ENCODE measurements at regions not wholly inside any gene's neighbourhood (a gene's known extent, or its start where the extent isn't known, plus 50 kb on each side); places are given as distances from the start of the nearest gene placed in this dataset.
"Not testable (repeated sequence)": the region's sequence is repeated elsewhere in the genome, so short reads cannot be mapped to it uniquely, and the experiment has no call there.

- DNase-seq (ENCODE audit: low read depth): no peak
These were observed 216.8 kb upstream of the CXADR start for GRCh38 chr21:17295997-17296396.

- DNase-seq (ENCODE audit: low read depth): not testable (repeated sequence)
These were observed 213.3 kb upstream of the CXADR start for GRCh38 chr21:17299576-17299975.

- not testable (repeated sequence) for DNase-seq (ENCODE audit: low read depth)
These were observed 185.1 kb upstream of the CXADR start for GRCh38 chr21:17327715-17328114.

DNA sequence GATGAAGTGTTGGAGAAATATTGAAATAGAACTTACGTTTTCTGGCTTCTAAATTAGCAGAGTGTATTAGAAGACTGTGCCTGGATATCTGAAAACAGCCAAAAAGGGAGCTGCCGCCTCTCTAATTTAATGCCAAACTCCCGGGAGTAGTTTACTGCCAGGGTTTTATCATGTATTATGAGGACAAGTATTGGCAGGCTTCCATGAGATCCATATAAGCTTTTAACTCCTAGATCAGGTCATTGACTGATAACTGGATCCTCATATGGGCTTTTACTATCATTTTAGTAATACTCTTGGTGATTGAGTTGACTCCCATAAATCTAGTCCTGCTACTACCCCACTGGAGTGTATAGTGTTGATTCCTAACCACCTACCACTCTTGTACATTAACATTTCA lies 178.4 kb upstream of the CXADR start:
- no peak for DNase-seq (ENCODE audit: low read depth)

- DNase-seq (ENCODE audit: low read depth): no peak
These were observed 172.8 kb upstream of the CXADR start for GRCh38 chr21:17340081-17340480.

DNA sequence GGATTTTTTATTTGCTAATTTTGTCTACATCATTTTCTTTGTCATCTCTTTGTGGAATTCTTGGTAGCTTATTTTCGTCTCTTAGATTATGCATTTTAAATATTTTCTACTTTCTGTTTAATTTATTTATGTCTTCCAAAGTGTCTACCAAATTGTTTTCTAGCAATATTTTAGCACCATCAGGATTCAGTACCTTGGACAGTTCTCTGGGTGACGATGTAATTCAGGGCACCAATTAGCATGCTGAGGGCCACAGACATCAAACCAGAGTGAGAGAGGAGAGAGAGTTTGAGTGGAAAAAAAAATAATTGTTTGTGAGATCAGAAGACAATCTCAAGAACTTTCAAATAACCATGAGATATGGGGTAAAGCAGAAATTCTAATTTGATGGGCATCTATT lies 169.8 kb upstream of the CXADR start:
- no peak for DNase-seq (ENCODE audit: low read depth)

DNA sequence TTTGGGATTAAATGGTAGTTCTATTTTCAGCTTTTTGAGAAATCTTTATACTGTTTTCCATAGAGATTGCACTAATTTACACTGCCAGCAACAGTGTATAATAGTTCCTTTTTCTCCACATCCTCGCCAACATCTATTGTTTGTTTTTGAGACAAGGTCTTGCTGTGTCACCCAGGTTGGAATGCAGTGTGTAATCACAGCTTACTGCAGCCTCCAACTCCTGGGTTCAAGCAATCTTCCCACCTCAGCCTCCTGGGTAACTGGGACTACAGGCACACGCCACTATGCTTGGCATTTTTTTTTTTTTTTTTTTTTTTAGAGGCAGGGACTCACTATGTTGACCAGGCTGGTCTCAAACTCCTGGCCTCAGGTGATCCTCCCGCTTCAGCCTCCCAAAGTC lies 164.5 kb upstream of the CXADR start:
- DNase-seq (ENCODE audit: low read depth): no peak

DNA sequence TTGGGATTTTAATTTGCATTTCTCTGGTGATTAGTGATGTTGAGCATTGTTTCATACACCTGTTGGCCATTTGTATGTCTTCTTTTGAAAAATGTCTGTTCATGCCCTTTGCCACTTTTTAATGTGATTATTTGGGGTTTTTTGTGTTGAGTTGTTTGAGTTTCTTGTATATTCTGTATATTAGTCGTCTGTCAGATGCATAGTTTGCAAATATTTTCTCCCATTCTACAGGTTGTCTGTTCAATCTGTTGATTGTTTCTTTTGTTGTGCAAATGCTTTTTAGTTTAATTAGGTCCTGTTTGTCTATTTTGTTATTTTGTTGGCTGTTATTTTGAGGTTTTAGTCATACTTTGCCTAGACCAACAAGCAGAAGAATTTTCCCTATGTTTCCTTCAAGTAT lies 164.0 kb upstream of the CXADR start:
- DNase-seq (ENCODE audit: low read depth): no peak

GRCh38 chr21:17351766-17352165 lies 161.1 kb upstream of the CXADR start:
- no peak for DNase-seq (ENCODE audit: low read depth)

DNA sequence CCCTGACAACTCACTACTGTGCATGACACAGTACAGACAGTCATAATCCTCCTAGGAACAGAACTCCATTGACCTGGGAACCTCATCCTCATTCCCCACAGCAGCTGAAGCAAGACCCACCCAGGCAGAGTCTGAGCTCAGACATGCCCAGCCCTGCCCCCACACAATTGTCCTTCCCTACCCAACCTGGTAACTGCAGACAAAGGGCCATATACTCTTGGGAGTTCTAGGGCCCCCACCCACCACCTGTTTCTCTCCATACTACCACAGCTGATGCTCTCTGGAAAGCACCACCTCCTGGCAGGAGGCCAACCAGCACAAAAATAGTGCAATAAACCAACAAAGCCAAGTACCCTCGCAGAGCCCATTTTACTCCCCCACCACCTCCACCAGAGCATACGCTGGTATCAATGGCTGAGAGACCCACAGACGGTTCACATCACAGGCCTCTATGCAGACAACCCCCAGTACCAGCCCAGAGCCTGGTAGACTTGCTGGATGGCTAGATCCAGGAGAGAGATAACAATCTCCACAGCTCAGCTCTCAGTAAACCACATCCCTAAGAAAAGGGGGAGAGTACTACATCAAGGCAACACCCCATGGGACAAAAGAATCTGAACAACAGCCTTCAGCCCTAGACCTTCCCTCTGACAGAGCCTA lies 159.7 kb upstream of the CXADR start:
- DNase-seq (ENCODE audit: low read depth): no peak

DNA sequence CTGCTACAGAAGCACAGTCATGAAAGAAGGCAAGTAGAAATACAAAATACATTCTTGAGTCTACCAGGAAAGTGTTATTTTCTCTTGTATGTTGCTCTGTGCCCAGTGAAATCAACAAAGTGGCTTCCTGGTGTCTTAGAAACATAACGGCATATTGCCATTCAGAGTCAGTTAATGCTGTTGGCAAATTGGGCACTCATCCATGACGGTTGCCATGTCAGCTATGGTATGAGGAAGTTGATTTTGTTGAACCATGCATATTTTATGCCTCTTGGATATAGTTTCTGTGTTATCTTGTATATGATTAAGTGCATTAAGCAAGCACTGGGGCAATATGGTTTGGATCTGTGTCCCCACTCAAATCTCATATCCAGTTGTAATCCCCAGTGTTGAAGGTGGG lies 153.1 kb upstream of the CXADR start:
- DNase-seq (ENCODE audit: low read depth): no peak

- no peak for DNase-seq (ENCODE audit: low read depth)
These were observed 144.0 kb upstream of the CXADR start for GRCh38 chr21:17368748-17369363.

DNA sequence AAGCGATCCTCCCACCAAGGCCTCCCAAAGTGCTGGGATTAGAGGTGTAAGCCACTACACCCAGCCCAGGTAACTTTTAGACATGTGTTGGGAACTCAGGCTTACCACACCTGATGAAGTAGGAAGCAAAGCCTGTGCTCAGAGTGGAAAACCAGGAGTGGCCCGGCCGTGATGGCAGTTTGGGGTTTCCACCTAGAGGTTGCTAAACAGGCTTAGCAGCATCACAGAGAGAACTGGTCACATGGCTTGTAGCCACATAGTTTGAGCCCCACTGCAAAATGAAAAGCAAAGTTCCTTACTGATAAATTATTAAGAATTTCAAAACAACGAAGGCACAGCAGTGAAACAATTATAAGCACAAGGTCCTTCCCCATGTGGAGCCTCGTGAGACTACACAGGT lies 142.6 kb upstream of the CXADR start:
- no peak for DNase-seq (ENCODE audit: low read depth)

DNA sequence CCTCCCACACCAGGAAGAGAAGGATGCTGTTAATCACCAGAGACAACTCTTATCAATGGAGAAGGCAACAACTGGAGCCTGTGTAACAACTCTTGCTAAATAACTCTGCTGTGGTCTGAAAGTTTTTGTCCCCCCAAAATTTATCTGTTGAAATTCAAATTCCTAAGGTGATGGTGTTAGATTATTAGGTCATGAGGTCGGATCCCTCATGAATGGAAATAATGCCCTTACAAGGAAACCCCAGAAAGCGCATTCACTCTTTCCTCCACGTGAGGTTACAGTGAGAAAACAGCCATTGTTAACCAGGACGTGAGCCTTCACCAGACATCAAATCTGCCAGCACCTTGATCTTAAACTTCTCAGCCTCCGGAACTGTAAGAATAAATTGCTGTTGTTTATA lies 141.9 kb upstream of the CXADR start:
- DNase-seq (ENCODE audit: low read depth): no peak

DNA sequence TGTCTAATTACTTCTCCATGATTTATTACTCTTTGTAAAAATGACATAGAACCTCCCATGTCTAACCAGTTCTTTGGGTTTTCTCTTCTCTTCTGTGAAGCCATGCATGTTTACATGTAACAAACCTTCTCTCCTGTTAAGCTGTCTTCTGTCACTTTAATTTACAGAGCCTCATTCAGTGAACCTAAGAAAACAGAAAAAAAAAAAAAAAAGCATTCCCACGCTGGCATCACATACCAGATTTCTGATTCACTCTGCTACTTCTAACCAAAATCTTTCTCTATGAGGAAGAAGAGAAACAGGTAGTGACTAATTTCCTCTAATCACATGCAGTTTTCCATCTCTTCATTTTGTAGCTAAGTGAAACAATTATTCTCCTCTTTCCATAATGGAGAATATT lies 141.4 kb upstream of the CXADR start:
- DNase-seq (ENCODE audit: low read depth): peak; percentile 19

- no peak for DNase-seq (ENCODE audit: low read depth)
These were observed 140.6 kb upstream of the CXADR start for GRCh38 chr21:17372200-17372599.

- no peak for DNase-seq (ENCODE audit: low read depth)
These were observed 126.3 kb upstream of the CXADR start for GRCh38 chr21:17386498-17386897.

GRCh38 chr21:17387030-17387617 lies 125.7 kb upstream of the CXADR start:
- no peak for DNase-seq (ENCODE audit: low read depth)

- no peak for DNase-seq (ENCODE audit: low read depth)
These were observed 124.6 kb upstream of the CXADR start for GRCh38 chr21:17388226-17388625.

DNA sequence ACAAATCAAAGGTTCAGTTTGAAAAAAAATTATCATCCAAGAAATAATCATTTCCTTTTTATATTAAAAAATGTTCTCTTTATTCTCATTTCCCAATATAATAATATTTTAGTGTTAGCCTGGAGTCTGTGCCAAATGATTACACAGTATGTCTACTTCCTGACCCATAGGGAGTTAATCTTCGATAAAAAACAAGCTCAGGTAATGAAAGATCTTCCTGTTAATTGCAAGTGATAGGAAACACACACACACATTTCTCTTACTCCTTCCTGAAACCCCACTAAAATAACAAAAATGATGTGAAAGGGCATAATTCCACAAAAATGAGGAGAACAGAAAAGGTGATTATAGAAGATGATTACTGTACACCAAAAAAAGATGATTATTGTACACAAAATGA lies 123.5 kb upstream of the CXADR start:
- DNase-seq (ENCODE audit: low read depth): no peak

DNA sequence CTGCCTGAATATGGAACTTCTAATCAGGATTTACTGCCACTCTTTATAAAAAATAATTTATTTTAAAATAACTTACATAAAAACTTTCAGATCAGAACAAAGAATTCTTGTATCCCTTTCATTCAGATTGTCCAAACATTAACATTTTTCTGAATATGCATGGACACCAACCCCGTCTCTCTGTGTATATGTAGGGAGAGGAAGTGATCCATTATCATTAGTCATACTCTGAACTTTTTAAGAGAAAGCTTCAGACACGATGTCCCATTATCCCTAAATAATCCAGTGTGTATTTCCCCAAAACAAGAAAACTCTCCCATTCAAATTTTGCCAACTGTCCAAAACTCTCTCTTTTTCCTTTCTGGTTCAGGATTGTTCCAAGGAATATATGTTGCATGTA lies 122.3 kb upstream of the CXADR start:
- DNase-seq (ENCODE audit: low read depth): no peak

- DNase-seq (ENCODE audit: low read depth): no peak
These were observed 121.0 kb upstream of the CXADR start for GRCh38 chr21:17391811-17392340.

DNA sequence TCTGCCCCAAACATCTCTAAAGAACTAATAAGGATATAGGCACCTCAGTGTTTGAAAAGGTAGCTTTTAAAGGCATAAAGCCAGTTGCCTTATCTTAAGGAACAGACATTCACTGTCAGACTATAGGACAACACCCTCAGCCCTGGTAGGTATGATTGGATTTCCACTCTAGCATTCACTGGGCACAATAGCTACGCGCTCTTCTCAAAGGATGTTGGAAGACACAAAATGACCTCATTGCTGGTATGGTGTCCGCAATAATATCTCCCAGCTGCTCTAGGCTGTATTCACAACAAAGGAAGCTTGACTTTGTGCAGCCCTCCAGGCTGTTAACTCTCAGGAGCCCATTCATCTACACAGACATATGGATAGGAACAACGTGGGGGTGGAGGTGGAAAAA lies 119.4 kb upstream of the CXADR start:
- DNase-seq (ENCODE audit: low read depth): no peak

DNA sequence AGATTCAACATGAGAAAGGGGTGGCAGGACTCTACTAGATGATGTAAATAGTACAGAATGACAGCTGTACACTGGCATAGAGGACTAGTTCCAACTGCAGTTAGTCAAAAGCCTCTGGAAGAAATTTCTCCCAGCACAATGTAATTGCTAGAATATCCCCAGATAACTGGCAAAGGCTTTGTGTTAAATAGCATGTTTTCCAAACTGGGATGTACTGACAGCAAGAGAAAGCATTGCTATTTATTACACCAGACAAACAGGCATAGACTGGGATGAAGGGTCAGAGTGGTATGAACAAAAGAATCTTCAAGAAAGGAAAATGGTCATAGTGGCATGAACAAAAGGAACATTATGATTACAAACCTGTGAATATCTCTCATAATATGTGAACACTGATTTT lies 115.9 kb upstream of the CXADR start:
- no peak for DNase-seq (ENCODE audit: low read depth)

Data from GM04503 (cell line).